CD14-positive monocyte (primary cell): ENCODE measurements at regions not wholly inside any gene's neighbourhood (a gene's known extent, or its start where the extent isn't known, plus 50 kb on each side); places are given as distances from the start of the nearest gene placed in this dataset.

Experiments used
- DNase-seq, 3 donors: peaks; one replicate each; pipeline ENCODE4 v3.0.0-alpha.2; 2011 to 2022
- H2AFZ ChIP-seq: 2 replicates; pipeline ENCODE4 v1.6.0; 2012; ENCODE audit warnings: mild to moderate bottlenecking, low read depth, low read length, inconsistent platforms; ENCODE audit not compliant: insufficient read depth, poor library complexity, severe bottlenecking
- H3K27ac ChIP-seq, 2 donors: 1 replicate in 1 of 2; 2 replicates in 1 of 2; pipeline ENCODE4 v1.5.1; 2012 to 2013; ENCODE audit warnings: low read length in 2 of 2, control low read depth in 1 of 2, inconsistent platforms in 1 of 2, low read depth in 1 of 2, mild to moderate bottlenecking in 1 of 2
- H3K27me3 ChIP-seq, 2 donors: one replicate each; pipeline versions ENCODE4 v1.6.0 to v1.6.1; 2011 to 2013; ENCODE audit warnings: low read length in 2 of 2; ENCODE audit not compliant: control insufficient read depth in 2 of 2, insufficient read depth in 2 of 2
- H3K36me3 ChIP-seq, 2 donors: replicated peaks in 1 of 2; 1 replicate in 1 of 2; 2 replicates in 1 of 2; pipeline versions ENCODE4 v1.5.1 to v1.6.1; 2012 to 2013; ENCODE audit warnings: low read length in 2 of 2, control low read depth in 1 of 2, inconsistent platforms in 1 of 2, mild to moderate bottlenecking in 1 of 2; ENCODE audit not compliant: insufficient read depth in 2 of 2, control insufficient read depth in 1 of 2
- H3K4me1 ChIP-seq, 2 donors: 1 replicate in 1 of 2; 2 replicates in 1 of 2; pipeline versions ENCODE4 v1.5.1 to v1.6.1; 2012 to 2013; ENCODE audit warnings: low read length in 2 of 2, control low read depth in 1 of 2, inconsistent platforms in 1 of 2, mild to moderate bottlenecking in 1 of 2, moderate library complexity in 1 of 2; ENCODE audit not compliant: insufficient read depth in 2 of 2, control insufficient read depth in 1 of 2
- H3K4me2 ChIP-seq: replicated peaks from 2 replicates; pipeline ENCODE3; 2012; ENCODE audit warnings: low read length, moderate library complexity, mild to moderate bottlenecking; ENCODE audit not compliant: poor library complexity, severe bottlenecking; ENCODE audit errors: extremely low read depth
- H3K4me3 ChIP-seq, 3 experiments: fragments of 200-600 bp in 1 of 3; sonication (generic) in 1 of 3; replicated peaks in 1 of 3; 1 replicate in 2 of 3; 2 replicates in 1 of 3; pipeline ENCODE4 v1.5.1; 2011 to 2013; ENCODE audit warnings: low read length in 3 of 3, mild to moderate bottlenecking in 3 of 3, control low read depth in 2 of 3, low read depth in 2 of 3, inconsistent platforms in 1 of 3, moderate library complexity in 1 of 3
- H3K79me2 ChIP-seq: 2 replicates; pipeline ENCODE4 v1.6.0; 2012; ENCODE audit warnings: mild to moderate bottlenecking, control low read depth, inconsistent platforms, low read length, moderate library complexity; ENCODE audit not compliant: insufficient read depth
- H3K9ac ChIP-seq: 2 replicates; pipeline ENCODE4 v1.6.0; 2017; ENCODE audit warnings: low read length, mild to moderate bottlenecking; ENCODE audit not compliant: insufficient read depth, poor library complexity, severe bottlenecking
- H3K9me3 ChIP-seq, 2 donors: replicated peaks in 1 of 2; 1 replicate in 1 of 2; 2 replicates in 1 of 2; pipeline versions ENCODE4 v1.5.1 to v1.6.1; 2012 to 2013; ENCODE audit warnings: low read length in 2 of 2, control low read depth in 1 of 2; ENCODE audit not compliant: control insufficient read depth in 1 of 2, insufficient read depth in 1 of 2
- H4K20me1 ChIP-seq: 2 replicates; pipeline ENCODE4 v1.6.0; 2012; ENCODE audit warnings: mild to moderate bottlenecking, low read length, control low read depth, moderate library complexity; ENCODE audit not compliant: insufficient read depth
- H3K27ac Mint-ChIP-seq, 7 donors: one replicate each; pipeline ENCODE4 v1.8.0; 2020; ENCODE audit warnings: mild to moderate bottlenecking in 7 of 7, mixed read lengths in 7 of 7, moderate library complexity in 6 of 7, inconsistent platforms in 2 of 7
- H3K27me3 Mint-ChIP-seq, 3 donors: one replicate each; pipeline ENCODE4 v1.8.0; 2021 to 2022; ENCODE audit warnings: low read depth in 3 of 3, mild to moderate bottlenecking in 3 of 3, mixed read lengths in 3 of 3, moderate library complexity in 3 of 3, inconsistent platforms in 1 of 3
- H3K36me3 Mint-ChIP-seq, 2 donors: one replicate each; pipeline ENCODE4 v1.8.0; 2020; ENCODE audit warnings: mixed read lengths in 2 of 2, inconsistent platforms in 1 of 2, mild to moderate bottlenecking in 1 of 2
- H3K4me1 Mint-ChIP-seq: one replicate; pipeline ENCODE4 v1.8.0; 2020; ENCODE audit warnings: mild to moderate bottlenecking, mixed read lengths
- H3K4me3 Mint-ChIP-seq, 2 donors: one replicate each; pipeline ENCODE4 v1.8.0; 2020; ENCODE audit warnings: mild to moderate bottlenecking in 2 of 2, mixed read lengths in 2 of 2, moderate library complexity in 1 of 2
- H3K9me3 Mint-ChIP-seq, 7 donors: one replicate each; pipeline ENCODE4 v1.8.0; 2020 to 2022; ENCODE audit warnings: mixed read lengths in 7 of 7, mild to moderate bottlenecking in 6 of 7, moderate library complexity in 6 of 7, inconsistent platforms in 2 of 7
- CTCF ChIP-seq: fragments of 200-600 bp; IDR thresholded peaks from one replicate; pipeline ENCODE4 v1.8.0; 2022; ENCODE audit warnings: antibody characterized with exemption, mild to moderate bottlenecking
- WGBS: methylation state at CpG from one replicate; pipeline ENCODE4 v1.1.5; 2013; ENCODE audit warnings: missing lambda C conversion rate; ENCODE audit not compliant: insufficient coverage; 5-methylcytosine and 5-hydroxymethylcytosine counted together
- intact Hi-C, 2 donors: fragments of 100-400 bp; cut with micrococcal nuclease; formaldehyde crosslinking; loops; one replicate each; pipeline versions ENCODE4 v1.15.0 to v1.15.1; 2023

GRCh38 chr2:53289309-53290006, 478.1 kb upstream of the CHAC2 start:
- Histone ChIP-seq H3K9ac (no peak overlapping the region), H4K20me1 (no peaks in the 10 kb centered on the region), H3K27me3 (no peaks in the 10 kb centered on the region), H3K4me3 (no peak overlapping the region), H3K9me3 (no peaks in the 10 kb centered on the region), H3K4me1 (no peaks in the 10 kb centered on the region), H3K27ac (no peak overlapping the region), H3K36me3 (no peaks in the 10 kb centered on the region), H3K79me2 (no peaks in the 10 kb centered on the region), H2AFZ (no peak overlapping the region), H3K4me2 (no peak overlapping the region)
- Mint-ChIP-seq H3K4me1 (no peaks in the 10 kb centered on the region), H3K27ac (no peak overlapping the region), H3K27me3 (peaks cover 0 to 3% (median 1%) of the 10 kb centered on the region in 3 donors), H3K9me3 (peaks cover 0 to 9% (median 1%) of the 10 kb centered on the region in 7 donors), H3K36me3 (no peaks in the 10 kb centered on the region), H3K4me3 (no peak overlapping the region)
- TF ChIP-seq CTCF = no peak
- no peak for DNase-seq
- intact Hi-C loops = no loop called here

GRCh38 chr2:53286345-53286744, 481.3 kb upstream of the CHAC2 start:
- no peak overlapping the region for H3K4me3 Mint-ChIP-seq
- Histone ChIP-seq H3K9me3 (no peaks in the 10 kb centered on the region), H2AFZ (no peak overlapping the region), H3K79me2 (no peaks in the 10 kb centered on the region), H4K20me1 (no peaks in the 10 kb centered on the region), H3K9ac (no peak overlapping the region), H3K27me3 (no peaks in the 10 kb centered on the region), H3K4me2 (no peak overlapping the region), H3K27ac (no peak overlapping the region), H3K36me3 (no peaks in the 10 kb centered on the region), H3K4me1 (no peaks in the 10 kb centered on the region), H3K4me3 (no peak overlapping the region)
- no peak overlapping the region for H3K27ac Mint-ChIP-seq
- DNase-seq = no peak
- TF ChIP-seq CTCF = no peak
- no peaks in the 10 kb centered on the region for H3K36me3 Mint-ChIP-seq
- no peaks in the 10 kb centered on the region for H3K27me3 Mint-ChIP-seq
- intact Hi-C loops = no loop called here
- peaks cover 0 to 7% (median 0%) of the 10 kb centered on the region in 7 donors for H3K9me3 Mint-ChIP-seq
- no CpG with 5 or more reads among the region's 2 CpGs for WGBS
- H3K4me1 Mint-ChIP-seq = no peaks in the 10 kb centered on the region
